Thyroid gland (tissue), 4 donors: ENCODE measurements at regions not wholly inside any gene's neighbourhood (a gene's known extent, or its start where the extent isn't known, plus 50 kb on each side); places are given as distances from the start of the nearest gene placed in this dataset.
"Not testable (repeated sequence)": the region's sequence is repeated elsewhere in the genome, so short reads cannot be mapped to it uniquely, and the experiment has no call there.

ENCODE experiments used
- DNase-seq, 2 donors: peaks; one replicate each; pipeline ENCODE4 v3.0.0-alpha.2; 2019
- H3K27ac ChIP-seq, 3 donors: fragments of 200-600 bp; sonication (generic); 1 replicate in 2 of 3; 2 replicates in 1 of 3; pipeline ENCODE4 v1.5.1; 2016 to 2019; ENCODE audit warnings: mild to moderate bottlenecking in 1 of 3, moderate library complexity in 1 of 3
- H3K27me3 ChIP-seq: fragments of 200-600 bp; sonication (generic); one replicate; pipeline ENCODE4 v1.5.1; 2019
- H3K36me3 ChIP-seq, 2 donors: fragments of 200-600 bp; sonication (generic); one replicate each; pipeline ENCODE4 v1.5.1; 2016 to 2019
- H3K4me1 ChIP-seq, 2 donors: fragments of 200-600 bp; sonication (generic); one replicate each; pipeline ENCODE4 v1.5.1; 2017 to 2019
- H3K4me3 ChIP-seq, 3 donors: fragments of 200-600 bp; sonication (generic); replicated peaks in 1 of 3; 1 replicate in 2 of 3; 2 replicates in 1 of 3; pipeline ENCODE4 v1.5.1; 2016; ENCODE audit warnings: mild to moderate bottlenecking in 1 of 3
- H3K9me3 ChIP-seq: fragments of 200-600 bp; sonication (generic); one replicate; pipeline ENCODE4 v1.5.1; 2017
- POLR2A ChIP-seq, 2 donors: fragments of 450-650 bp; IDR thresholded peaks; one replicate each; pipeline ENCODE4 v1.6.1; 2017; ENCODE audit warnings: antibody characterized with exemption in 2 of 2, mild to moderate bottlenecking in 2 of 2, moderate library complexity in 1 of 2
- WGBS, 2 donors: methylation state at CpG; one replicate each; pipeline ENCODE4 v1.1.5; 2017; 5-methylcytosine and 5-hydroxymethylcytosine counted together
- intact Hi-C: fragments of 100-400 bp; cut with DNase I; formaldehyde crosslinking; loops from one replicate; pipeline ENCODE4 v1.15.1; 2023
- TF ChIP-seq, protein P1 (sequence below), 6 experiments: fragments of 200-600 bp in 3 of 6; fragments of 450-650 bp in 3 of 6; sonication (generic) in 3 of 6; IDR thresholded peaks; one replicate each; pipeline ENCODE4 v1.5.1; 2016 to 2019; ENCODE audit warnings: antibody characterized with exemption in 6 of 6, mild to moderate bottlenecking in 2 of 6, inconsistent platforms in 1 of 6, moderate library complexity in 1 of 6

DNA sequence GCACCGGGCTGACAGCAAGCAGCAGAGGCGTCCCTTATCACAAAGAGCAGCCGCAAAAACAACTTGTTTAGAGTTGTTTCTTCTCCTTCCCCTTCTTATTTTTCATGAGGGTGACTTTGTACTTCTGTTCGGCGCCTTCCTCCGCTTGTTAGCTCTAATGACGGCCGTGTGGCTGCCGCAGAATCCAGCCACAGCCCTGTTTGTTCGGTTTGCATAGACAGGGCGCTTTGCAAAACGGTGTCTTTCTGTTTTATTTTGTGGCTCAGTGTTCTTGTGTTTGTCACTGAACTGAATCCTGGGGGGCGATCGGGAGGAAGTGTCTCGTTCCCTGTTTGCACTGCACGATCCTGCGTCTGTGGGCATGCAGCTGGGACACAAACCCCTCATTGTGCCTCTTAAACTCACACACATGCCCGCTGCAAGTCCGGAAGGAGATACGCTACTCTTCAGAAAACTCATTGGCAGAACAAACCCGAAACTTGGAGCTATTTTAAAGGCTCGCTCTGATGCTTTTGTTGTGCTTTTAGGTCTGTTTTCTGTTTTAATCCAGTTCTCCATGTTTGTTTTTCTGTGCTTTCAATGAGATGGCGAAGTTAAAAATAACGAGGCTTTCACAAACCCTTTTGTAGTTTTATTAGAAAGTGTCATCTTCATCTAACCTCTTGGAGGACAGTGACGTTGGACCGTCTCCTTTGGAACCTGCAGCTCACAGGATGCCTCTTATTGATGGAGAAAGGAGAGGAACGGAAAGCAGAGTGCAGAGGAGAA is 213.9 kb downstream of the IRX2 start:
- H3K4me1 ChIP-seq: no peaks in the 10 kb centered on the region
- intact Hi-C loops: no loop called here
- H3K36me3 ChIP-seq: no peaks in the 10 kb centered on the region

DNA sequence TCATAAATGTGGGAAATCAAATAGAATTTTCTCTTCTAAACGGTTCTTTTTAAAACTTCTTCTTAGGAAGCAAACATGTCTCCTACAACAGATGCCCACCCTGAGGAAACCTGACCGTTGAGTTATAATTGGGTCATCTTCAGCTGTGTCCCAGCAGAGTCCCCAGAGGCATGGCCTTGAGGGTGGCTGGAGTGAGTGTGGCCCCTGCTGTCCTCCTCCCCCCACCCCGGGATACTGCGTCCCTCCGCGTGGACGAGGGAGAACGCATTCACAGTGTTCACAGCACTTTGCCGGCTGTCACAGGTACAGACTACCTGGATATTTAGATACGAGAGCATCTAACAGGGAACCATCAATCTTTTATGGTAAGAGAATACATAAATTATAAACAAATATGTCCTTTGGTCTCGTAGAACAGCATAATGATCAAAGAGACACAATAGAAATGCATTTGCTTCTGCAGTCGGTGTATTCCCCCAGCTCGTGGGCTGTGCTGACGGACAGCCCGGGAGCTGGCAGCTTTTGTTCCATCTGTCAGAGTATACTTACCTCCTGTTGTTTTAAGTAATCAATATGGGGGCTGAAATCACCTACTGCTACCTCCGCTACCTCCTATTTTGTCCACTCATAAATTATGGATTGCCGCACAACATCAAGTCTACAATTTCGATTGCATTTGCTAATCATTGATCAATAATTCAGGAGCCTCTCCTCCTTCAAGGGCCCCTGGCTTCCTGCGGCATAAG is 214.7 kb downstream of the IRX2 start:
- 73 to 78% methylated on average over 19 of the region's 19 CpGs for WGBS, 2 donors
- Histone ChIP-seq H3K27me3 (no peaks in the 10 kb centered on the region), H3K4me1 (no peaks in the 10 kb centered on the region), H3K36me3 (no peaks in the 10 kb centered on the region), H3K27ac (no peak overlapping the region), H3K9me3 (no peaks in the 10 kb centered on the region), H3K4me3 (no peak overlapping the region)
- intact Hi-C loops: no loop called here
- TF ChIP-seq, protein P1, sequence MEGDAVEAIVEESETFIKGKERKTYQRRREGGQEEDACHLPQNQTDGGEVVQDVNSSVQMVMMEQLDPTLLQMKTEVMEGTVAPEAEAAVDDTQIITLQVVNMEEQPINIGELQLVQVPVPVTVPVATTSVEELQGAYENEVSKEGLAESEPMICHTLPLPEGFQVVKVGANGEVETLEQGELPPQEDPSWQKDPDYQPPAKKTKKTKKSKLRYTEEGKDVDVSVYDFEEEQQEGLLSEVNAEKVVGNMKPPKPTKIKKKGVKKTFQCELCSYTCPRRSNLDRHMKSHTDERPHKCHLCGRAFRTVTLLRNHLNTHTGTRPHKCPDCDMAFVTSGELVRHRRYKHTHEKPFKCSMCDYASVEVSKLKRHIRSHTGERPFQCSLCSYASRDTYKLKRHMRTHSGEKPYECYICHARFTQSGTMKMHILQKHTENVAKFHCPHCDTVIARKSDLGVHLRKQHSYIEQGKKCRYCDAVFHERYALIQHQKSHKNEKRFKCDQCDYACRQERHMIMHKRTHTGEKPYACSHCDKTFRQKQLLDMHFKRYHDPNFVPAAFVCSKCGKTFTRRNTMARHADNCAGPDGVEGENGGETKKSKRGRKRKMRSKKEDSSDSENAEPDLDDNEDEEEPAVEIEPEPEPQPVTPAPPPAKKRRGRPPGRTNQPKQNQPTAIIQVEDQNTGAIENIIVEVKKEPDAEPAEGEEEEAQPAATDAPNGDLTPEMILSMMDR (IDR thresholded peaks at IDR 0.05): no peak
- TF ChIP-seq POLR2A (IDR thresholded peaks at IDR 0.05): no peak
- DNase-seq: no peak

More for the DNA sequence above, 213.9 kb downstream of the IRX2 start:
- TF ChIP-seq POLR2A (IDR thresholded peaks at IDR 0.05): no peak
- TF ChIP-seq, protein P1 (IDR thresholded peaks at IDR 0.05): no peak
- Histone ChIP-seq H3K9me3 (no peaks in the 10 kb centered on the region), H3K27me3 (no peaks in the 10 kb centered on the region), H3K4me3 (no peak overlapping the region), H3K27ac (no peak overlapping the region)
- DNase-seq: no peak
- WGBS, 2 donors: 40 to 46% methylated on average over 27 of the region's 27 CpGs

DNA sequence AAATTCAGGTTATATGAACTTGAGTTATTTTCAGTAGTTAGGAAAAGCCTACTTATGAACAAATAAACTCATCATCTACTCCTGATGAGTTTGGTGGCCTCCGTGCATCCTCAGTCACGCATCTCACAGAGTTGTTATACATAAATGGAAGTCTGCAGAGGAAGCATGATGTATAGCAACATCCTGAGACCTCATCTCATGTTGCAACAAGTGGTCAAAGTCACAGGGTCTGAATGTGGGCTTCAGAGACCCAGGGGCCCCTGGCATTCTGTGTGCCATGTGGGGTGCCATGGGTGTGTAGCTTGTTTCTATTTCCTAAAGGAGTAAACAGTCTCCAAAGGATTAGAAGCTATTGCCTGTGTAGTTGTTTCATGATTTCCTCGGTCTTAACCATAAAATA is 216.5 kb downstream of the IRX2 start:
- WGBS, 2 donors: 80 to 93% methylated on average over 3 of the region's 3 CpGs
- H3K27me3 ChIP-seq: no peaks in the 10 kb centered on the region
- no peaks in the 10 kb centered on the region for H3K4me1 ChIP-seq
- no peaks in the 10 kb centered on the region for H3K36me3 ChIP-seq
- H3K4me3 ChIP-seq: no peak overlapping the region
- TF ChIP-seq, protein P1 (IDR thresholded peaks at IDR 0.05): no peak
- TF ChIP-seq POLR2A (IDR thresholded peaks at IDR 0.05): no peak
- DNase-seq: no peak
- H3K27ac ChIP-seq: no peak overlapping the region
- H3K9me3 ChIP-seq: no peaks in the 10 kb centered on the region
- intact Hi-C loops: no loop called here

DNA sequence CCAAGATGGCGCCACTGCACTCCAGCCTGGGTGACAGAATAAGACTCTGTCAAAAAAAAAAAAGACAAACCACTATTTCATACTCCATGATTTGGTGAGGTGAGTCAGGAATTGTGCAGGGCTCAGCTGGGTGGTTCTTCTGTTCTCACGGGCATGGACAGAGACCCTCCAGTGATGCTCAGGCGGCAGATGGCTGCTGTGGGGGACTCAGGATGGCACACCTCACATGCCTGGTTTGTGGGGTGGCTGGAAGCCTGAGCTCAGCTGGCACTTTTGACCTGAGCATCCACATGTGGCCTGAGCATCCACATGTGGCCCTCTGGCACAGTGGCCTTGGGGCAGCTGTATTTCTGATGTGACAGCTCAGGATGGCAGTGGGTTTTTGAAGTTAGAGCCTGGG is 217.2 kb downstream of the IRX2 start:
- no peak overlapping the region for H3K4me3 ChIP-seq
- H3K27me3 ChIP-seq: no peaks in the 10 kb centered on the region
- H3K4me1 ChIP-seq: no peaks in the 10 kb centered on the region
- no peaks in the 10 kb centered on the region for H3K36me3 ChIP-seq
- intact Hi-C loops: no loop called here
- TF ChIP-seq, protein P1 (IDR thresholded peaks at IDR 0.05): no peak
- TF ChIP-seq POLR2A (IDR thresholded peaks at IDR 0.05): no peak
- 63 to 81% methylated on average over 3 of the region's 3 CpGs for WGBS, 2 donors
- DNase-seq: no peak
- no peaks in the 10 kb centered on the region for H3K9me3 ChIP-seq
- H3K27ac ChIP-seq: no peak overlapping the region

DNA sequence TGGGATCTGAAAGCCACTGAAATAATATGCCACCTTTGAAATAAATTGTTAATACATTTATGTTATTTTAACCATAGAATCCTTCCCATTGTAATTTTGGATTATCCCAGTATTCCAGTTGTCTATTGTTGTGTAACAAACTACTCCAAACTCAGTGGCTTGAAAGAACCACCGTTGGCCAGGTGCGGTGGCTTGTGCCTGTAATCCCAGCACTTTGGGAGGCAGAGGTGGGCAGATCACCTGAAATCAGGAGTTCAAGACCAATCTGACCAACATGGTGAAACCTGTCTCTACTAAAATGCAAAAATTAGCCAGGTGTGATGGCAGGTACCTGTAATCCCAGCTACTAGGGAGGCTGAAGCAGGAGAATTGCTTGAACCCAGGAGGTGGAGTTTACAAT is 217.6 kb downstream of the IRX2 start:
- H3K36me3 ChIP-seq, H3K9me3 ChIP-seq, H3K4me3 ChIP-seq, H3K27me3 ChIP-seq, DNase-seq, intact Hi-C loops, H3K27ac ChIP-seq, H3K4me1 ChIP-seq: not testable (repeated sequence)
- 50 to 93% methylated on average over 2 of the region's 2 CpGs for WGBS, 2 donors
